ENCODE measurements at regions not wholly inside any gene's neighbourhood (a gene's known extent, or its start where the extent isn't known, plus 50 kb on each side); places are given as distances from the start of the nearest gene placed in this dataset.

DNA sequence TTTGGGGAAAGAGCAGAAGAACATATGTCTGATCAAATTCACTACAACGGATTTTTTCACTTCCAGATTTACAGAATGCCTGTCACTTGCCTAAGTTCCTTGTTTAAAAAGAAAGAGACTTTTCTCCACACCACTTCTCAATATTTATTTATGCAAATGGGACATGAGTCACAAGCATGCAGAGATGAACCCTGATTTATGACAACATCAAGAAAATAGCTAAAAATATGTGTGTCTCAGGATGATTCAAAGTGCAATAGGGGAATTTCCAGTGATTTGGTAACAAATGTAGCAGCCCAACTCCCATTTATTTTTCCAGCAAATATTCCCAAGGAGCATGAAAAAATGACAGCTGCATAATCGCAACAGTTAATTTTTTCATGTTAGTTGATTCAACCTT is 180.4 kb upstream of the FAT1 start:
- no peak overlapping the region for H3K27ac Mint-ChIP-seq
- DNase-seq (ENCODE audit: low spot score): no peak
- Histone ChIP-seq H3K27ac (no peak overlapping the region), H3K9me3 (ENCODE audit: low read depth) (no peaks in the 10 kb centered on the region), H3K27me3 (no peaks in the 10 kb centered on the region), H3K79me2 (ENCODE audit: low read depth) (no peaks in the 10 kb centered on the region), H3K36me3 (no peaks in the 10 kb centered on the region), H3K4me3 (no peak overlapping the region), H4K20me1 (ENCODE audit: low read depth) (no peaks in the 10 kb centered on the region), H2AFZ (replicated peaks) (no peak overlapping the region), H3K9ac (no peak overlapping the region), H3K4me2 (no peak overlapping the region), H3F3A (ENCODE audit: low read depth) (no peaks in the 10 kb centered on the region), H3K4me1 (peaks cover 2% of the 10 kb centered on the region)
- H3K27me3 Mint-ChIP-seq (ENCODE audit: insufficient read depth, low read depth): peaks cover 4% of the 10 kb centered on the region
- H3K36me3 Mint-ChIP-seq: peaks cover 6% of the 10 kb centered on the region
- peaks cover 8% of the 10 kb centered on the region for H3K9me3 Mint-ChIP-seq
- TF ChIP-seq, protein P1, sequence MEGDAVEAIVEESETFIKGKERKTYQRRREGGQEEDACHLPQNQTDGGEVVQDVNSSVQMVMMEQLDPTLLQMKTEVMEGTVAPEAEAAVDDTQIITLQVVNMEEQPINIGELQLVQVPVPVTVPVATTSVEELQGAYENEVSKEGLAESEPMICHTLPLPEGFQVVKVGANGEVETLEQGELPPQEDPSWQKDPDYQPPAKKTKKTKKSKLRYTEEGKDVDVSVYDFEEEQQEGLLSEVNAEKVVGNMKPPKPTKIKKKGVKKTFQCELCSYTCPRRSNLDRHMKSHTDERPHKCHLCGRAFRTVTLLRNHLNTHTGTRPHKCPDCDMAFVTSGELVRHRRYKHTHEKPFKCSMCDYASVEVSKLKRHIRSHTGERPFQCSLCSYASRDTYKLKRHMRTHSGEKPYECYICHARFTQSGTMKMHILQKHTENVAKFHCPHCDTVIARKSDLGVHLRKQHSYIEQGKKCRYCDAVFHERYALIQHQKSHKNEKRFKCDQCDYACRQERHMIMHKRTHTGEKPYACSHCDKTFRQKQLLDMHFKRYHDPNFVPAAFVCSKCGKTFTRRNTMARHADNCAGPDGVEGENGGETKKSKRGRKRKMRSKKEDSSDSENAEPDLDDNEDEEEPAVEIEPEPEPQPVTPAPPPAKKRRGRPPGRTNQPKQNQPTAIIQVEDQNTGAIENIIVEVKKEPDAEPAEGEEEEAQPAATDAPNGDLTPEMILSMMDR (IDR thresholded peaks at IDR 0.05): no peak
- TF ChIP-seq EZH2 (IDR thresholded peaks at IDR 0.05): no peak
- TF ChIP-seq EZH2phosphoT487 (IDR thresholded peaks at IDR 0.05): no peak
- no peak overlapping the region for H3K4me3 Mint-ChIP-seq
- H3K4me1 Mint-ChIP-seq: no peaks in the 10 kb centered on the region

DNA sequence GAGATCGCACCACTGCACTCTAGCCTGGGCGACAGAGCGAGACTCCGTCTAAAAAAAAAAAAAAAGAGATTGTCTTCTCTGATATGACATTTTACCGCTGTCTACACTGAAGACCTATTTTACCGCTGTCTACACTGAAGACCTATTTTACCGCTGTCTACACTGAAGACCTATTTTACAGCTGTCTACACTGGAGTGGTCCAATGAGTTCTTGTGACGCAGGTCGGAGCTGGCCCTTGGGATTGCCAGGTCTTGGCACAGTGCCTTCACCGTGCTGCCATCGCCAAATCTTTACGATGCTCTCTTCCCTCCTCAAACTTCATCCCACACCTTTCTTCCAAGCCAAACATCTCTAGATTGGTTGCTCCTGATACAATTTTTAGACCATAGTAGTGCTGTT is 183.1 kb upstream of the FAT1 start:
- no peak overlapping the region for H2AFZ ChIP-seq (replicated peaks)
- no peak overlapping the region for H3K4me3 Mint-ChIP-seq
- no peaks in the 10 kb centered on the region for H3F3A ChIP-seq (ENCODE audit: low read depth)
- H3K36me3 ChIP-seq: no peaks in the 10 kb centered on the region
- H3K27ac Mint-ChIP-seq: no peak overlapping the region
- H3K36me3 Mint-ChIP-seq: peaks cover 6% of the 10 kb centered on the region
- no peaks in the 10 kb centered on the region for H3K9me3 ChIP-seq (ENCODE audit: low read depth)
- H4K20me1 ChIP-seq (ENCODE audit: low read depth): no peaks in the 10 kb centered on the region
- no peaks in the 10 kb centered on the region for H3K27me3 ChIP-seq
- peaks cover 2% of the 10 kb centered on the region for H3K27me3 Mint-ChIP-seq (ENCODE audit: insufficient read depth, low read depth)
- H3K9ac ChIP-seq: no peak overlapping the region
- no peak overlapping the region for H3K4me2 ChIP-seq
- no peaks in the 10 kb centered on the region for H3K4me1 Mint-ChIP-seq
- DNase-seq (ENCODE audit: low spot score): no peak
- TF ChIP-seq, protein P1 (IDR thresholded peaks at IDR 0.05): no peak
- TF ChIP-seq EZH2phosphoT487 (IDR thresholded peaks at IDR 0.05): no peak
- no peak for TF ChIP-seq EZH2 (IDR thresholded peaks at IDR 0.05)
- no peaks in the 10 kb centered on the region for H3K79me2 ChIP-seq (ENCODE audit: low read depth)
- peaks cover 2% of the 10 kb centered on the region for H3K4me1 ChIP-seq
- H3K9me3 Mint-ChIP-seq: peaks cover 8% of the 10 kb centered on the region
- no peak overlapping the region for H3K4me3 ChIP-seq
- H3K27ac ChIP-seq: no peak overlapping the region

DNA sequence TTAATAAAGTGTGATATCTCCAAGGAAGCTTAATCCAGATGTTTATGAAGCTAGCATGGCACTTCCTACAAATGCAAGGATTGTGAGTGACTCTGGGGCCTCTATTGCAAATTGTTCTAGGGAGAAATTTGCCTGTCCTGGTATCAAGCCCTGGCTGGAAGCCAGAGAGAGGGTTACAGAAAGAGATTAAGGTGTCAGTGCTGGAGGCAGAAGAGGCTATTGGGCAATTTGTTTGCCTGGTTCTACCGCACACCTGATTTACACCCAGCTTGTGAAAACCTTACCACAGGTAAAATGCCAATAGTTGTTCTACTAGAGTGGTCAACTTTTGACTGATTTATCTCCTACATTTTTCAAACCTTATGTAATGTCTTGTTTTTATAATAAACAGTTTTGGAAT is 186.7 kb upstream of the FAT1 start:
- no peaks in the 10 kb centered on the region for H3K4me1 Mint-ChIP-seq
- Histone ChIP-seq H3K27me3 (no peaks in the 10 kb centered on the region), H3K27ac (no peak overlapping the region), H3F3A (ENCODE audit: low read depth) (no peaks in the 10 kb centered on the region), H3K36me3 (no peaks in the 10 kb centered on the region), H3K79me2 (ENCODE audit: low read depth) (no peaks in the 10 kb centered on the region), H4K20me1 (ENCODE audit: low read depth) (no peaks in the 10 kb centered on the region), H3K4me2 (no peak overlapping the region), H2AFZ (replicated peaks) (no peak overlapping the region), H3K9me3 (ENCODE audit: low read depth) (no peaks in the 10 kb centered on the region), H3K4me1 (peaks cover 5% of the 10 kb centered on the region), H3K4me3 (no peak overlapping the region), H3K9ac (no peak overlapping the region)
- peaks cover 6% of the 10 kb centered on the region for H3K36me3 Mint-ChIP-seq
- H3K27me3 Mint-ChIP-seq (ENCODE audit: insufficient read depth, low read depth): peaks cover 2% of the 10 kb centered on the region
- DNase-seq (ENCODE audit: low spot score): no peak
- TF ChIP-seq, protein P1 (IDR thresholded peaks at IDR 0.05): no peak
- TF ChIP-seq EZH2 (IDR thresholded peaks at IDR 0.05) (no peak), EZH2phosphoT487 (IDR thresholded peaks at IDR 0.05) (no peak)
- H3K4me3 Mint-ChIP-seq: no peak overlapping the region
- H3K9me3 Mint-ChIP-seq: peaks cover 8% of the 10 kb centered on the region
- no peak overlapping the region for H3K27ac Mint-ChIP-seq

Data from neural progenitor cell (in vitro differentiated cells).